ENCODE measurements at regions not wholly inside any gene's neighbourhood (a gene's known extent, or its start where the extent isn't known, plus 50 kb on each side); places are given as distances from the start of the nearest gene placed in this dataset.

- ChIA-PET CTCF (interaction anchor here (0.7 kb wide), 1 partner anchor 145 kb away, joined by 6 read pairs; no protein-coding TSS in a partner anchor), POLR2A (ENCODE audit: low non-redundant PET) (no interaction called here)
- no peak overlapping the region for H3K27ac ChIP-seq
- no peak for DNase-seq (ENCODE audit: low spot score)
- TF ChIP-seq CTCF (conservative IDR thresholded peaks at IDR 0.05; ENCODE audit: low read depth), result no peak
Observed at GRCh38 chr18:60560071-60560470, 187.5 kb upstream of the MC4R start.

- H3K27ac ChIP-seq, result no peak overlapping the region
- DNase-seq (ENCODE audit: low spot score), result no peak
- TF ChIP-seq CTCF (conservative IDR thresholded peaks at IDR 0.05; ENCODE audit: low read depth), result no peak
- POLR2A ChIA-PET (ENCODE audit: low non-redundant PET), result no interaction called here
- CTCF ChIA-PET, result no interaction called here
Observed at GRCh38 chr18:60563082-60563481, 190.5 kb upstream of the MC4R start.

- CTCF ChIA-PET, result no interaction called here
- no peak for DNase-seq (ENCODE audit: low spot score)
- no peak overlapping the region for H3K27ac ChIP-seq
- TF ChIP-seq CTCF (conservative IDR thresholded peaks at IDR 0.05; ENCODE audit: low read depth), result no peak
- POLR2A ChIA-PET (ENCODE audit: low non-redundant PET), result no interaction called here
Observed at GRCh38 chr18:60568220-60568619, 195.6 kb upstream of the MC4R start.

- CTCF ChIA-PET, result interaction anchor here (0.7 kb wide), 1 partner anchor 9 kb away, joined by 4 read pairs; no protein-coding TSS in a partner anchor
- POLR2A ChIA-PET (ENCODE audit: low non-redundant PET), result no interaction called here
- no peak for TF ChIP-seq CTCF (conservative IDR thresholded peaks at IDR 0.05; ENCODE audit: low read depth)
- H3K27ac ChIP-seq, result no peak overlapping the region
- no peak for DNase-seq (ENCODE audit: low spot score)
Observed at GRCh38 chr18:60570172-60570571, 197.6 kb upstream of the MC4R start.

- POLR2A ChIA-PET (ENCODE audit: low non-redundant PET), result no interaction called here
- no peak for TF ChIP-seq CTCF (conservative IDR thresholded peaks at IDR 0.05; ENCODE audit: low read depth)
- DNase-seq (ENCODE audit: low spot score), result no peak
- H3K27ac ChIP-seq, result no peak overlapping the region
- CTCF ChIA-PET, result no interaction called here
Observed at GRCh38 chr18:60577457-60577856, 204.9 kb upstream of the MC4R start.

GRCh38 chr18:60585670-60586069 is 213.1 kb upstream of the MC4R start:
- ChIA-PET POLR2A (ENCODE audit: low non-redundant PET) (no interaction called here), CTCF (no interaction called here)
- no peak overlapping the region for H3K27ac ChIP-seq
- no peak for TF ChIP-seq CTCF (conservative IDR thresholded peaks at IDR 0.05; ENCODE audit: low read depth)
- no peak for DNase-seq (ENCODE audit: low spot score)

- no peak for DNase-seq (ENCODE audit: low spot score)
- ChIA-PET POLR2A (ENCODE audit: low non-redundant PET) (no interaction called here), CTCF (no interaction called here)
- no peak overlapping the region for H3K27ac ChIP-seq
- no peak for TF ChIP-seq CTCF (conservative IDR thresholded peaks at IDR 0.05; ENCODE audit: low read depth)
Observed at GRCh38 chr18:60593249-60593648, 220.7 kb upstream of the MC4R start.

All from RWPE1 (cell line).